Osteocyte (in vitro differentiated cells): ENCODE measurements at regions not wholly inside any gene's neighbourhood (a gene's known extent, or its start where the extent isn't known, plus 50 kb on each side); places are given as distances from the start of the nearest gene placed in this dataset.

Source experiments
- DNase-seq: peaks from one replicate; pipeline ENCODE4 v3.0.0; 2021; ENCODE audit warnings: mixed read lengths; ENCODE audit not compliant: unreplicated experiment; ENCODE audit errors: extremely low spot score
- H3K27ac Mint-ChIP-seq: one replicate; pipeline ENCODE4 v1.8.0; 2021; ENCODE audit warnings: mild to moderate bottlenecking, mixed read lengths; ENCODE audit not compliant: unreplicated experiment
- H3K27me3 Mint-ChIP-seq: one replicate; pipeline ENCODE4 v1.8.0; 2021; ENCODE audit warnings: mixed read lengths; ENCODE audit not compliant: unreplicated experiment
- H3K36me3 Mint-ChIP-seq: one replicate; pipeline ENCODE4 v1.8.0; 2021; ENCODE audit warnings: mixed read lengths; ENCODE audit not compliant: unreplicated experiment
- H3K4me1 Mint-ChIP-seq: one replicate; pipeline ENCODE4 v1.8.0; 2021; ENCODE audit warnings: mixed read lengths; ENCODE audit not compliant: unreplicated experiment
- H3K4me3 Mint-ChIP-seq: one replicate; pipeline ENCODE4 v1.8.0; 2021; ENCODE audit warnings: mild to moderate bottlenecking, moderate library complexity, mixed read lengths; ENCODE audit not compliant: unreplicated experiment
- H3K9me3 Mint-ChIP-seq: one replicate; pipeline ENCODE4 v1.8.0; 2021; ENCODE audit warnings: mixed read lengths; ENCODE audit not compliant: unreplicated experiment
- CTCF ChIP-seq: fragments of 200-600 bp; sonication (generic); IDR thresholded peaks from 2 replicates; pipeline ENCODE4 v1.5.0; 2021; ENCODE audit warnings: antibody characterized with exemption, mild to moderate bottlenecking, moderate library complexity

- Mint-ChIP-seq H3K27me3 (no peaks in the 10 kb centered on the region), H3K27ac (no peak overlapping the region), H3K9me3 (peaks cover 23% of the 10 kb centered on the region), H3K36me3 (no peaks in the 10 kb centered on the region), H3K4me1 (no peaks in the 10 kb centered on the region), H3K4me3 (no peak overlapping the region)
- no peak for TF ChIP-seq CTCF
- no peak for DNase-seq
Measured at GRCh38 chr14:98571104-98571503, 700.9 kb downstream of the BCL11B start.

GRCh38 chr14:98573082-98573481 lies 698.9 kb downstream of the BCL11B start:
- no peaks in the 10 kb centered on the region for H3K36me3 Mint-ChIP-seq
- no peak overlapping the region for H3K27ac Mint-ChIP-seq
- DNase-seq = no peak
- H3K27me3 Mint-ChIP-seq = no peaks in the 10 kb centered on the region
- H3K4me3 Mint-ChIP-seq = no peak overlapping the region
- H3K4me1 Mint-ChIP-seq = no peaks in the 10 kb centered on the region
- TF ChIP-seq CTCF = no peak
- peaks cover 20% of the 10 kb centered on the region for H3K9me3 Mint-ChIP-seq

DNA sequence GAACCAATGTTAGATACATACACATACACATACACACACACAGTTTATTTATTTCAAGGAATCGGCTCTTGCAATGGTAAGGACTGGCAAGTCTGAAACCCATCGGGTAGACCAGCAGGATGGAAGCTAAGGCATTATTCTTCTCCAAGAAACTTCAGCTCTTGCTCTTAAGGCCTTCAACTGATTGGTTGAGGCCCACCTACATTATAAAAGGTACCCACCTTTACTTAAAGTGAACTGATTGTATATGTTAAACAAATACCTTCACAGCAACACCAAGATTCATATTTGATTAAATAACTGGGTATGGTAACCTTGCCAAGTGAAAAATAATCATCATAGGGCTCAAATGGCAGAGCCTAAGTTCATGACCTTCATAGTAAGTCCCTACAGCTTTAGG lies 695.5 kb downstream of the BCL11B start:
- Mint-ChIP-seq H3K27ac (no peak overlapping the region), H3K9me3 (peaks cover 27% of the 10 kb centered on the region), H3K4me3 (no peak overlapping the region), H3K27me3 (no peaks in the 10 kb centered on the region), H3K36me3 (no peaks in the 10 kb centered on the region), H3K4me1 (no peaks in the 10 kb centered on the region)
- TF ChIP-seq CTCF = no peak
- no peak for DNase-seq

DNA sequence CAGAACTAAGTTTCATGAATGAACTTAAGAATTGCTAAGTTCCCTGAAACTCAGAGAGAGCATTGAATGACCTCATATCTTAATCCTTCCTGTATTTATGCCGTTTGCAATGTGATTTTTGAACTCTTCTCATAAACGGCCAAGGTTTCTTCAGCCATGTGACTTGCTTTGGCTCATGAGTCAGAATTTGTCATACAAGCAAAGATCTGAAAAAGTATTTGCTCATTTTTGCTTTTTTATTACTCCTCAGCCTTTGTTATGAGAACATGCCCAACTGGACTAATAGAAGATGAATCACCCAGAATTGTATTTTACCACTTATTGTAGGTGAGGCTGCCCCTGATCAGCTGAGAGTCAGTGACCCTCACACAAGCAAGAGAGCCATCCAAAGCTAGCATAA lies 693.8 kb downstream of the BCL11B start:
- Mint-ChIP-seq H3K9me3 (peaks cover 23% of the 10 kb centered on the region), H3K27me3 (no peaks in the 10 kb centered on the region), H3K27ac (no peak overlapping the region), H3K36me3 (no peaks in the 10 kb centered on the region), H3K4me1 (no peaks in the 10 kb centered on the region), H3K4me3 (no peak overlapping the region)
- no peak for DNase-seq
- no peak for TF ChIP-seq CTCF

DNA sequence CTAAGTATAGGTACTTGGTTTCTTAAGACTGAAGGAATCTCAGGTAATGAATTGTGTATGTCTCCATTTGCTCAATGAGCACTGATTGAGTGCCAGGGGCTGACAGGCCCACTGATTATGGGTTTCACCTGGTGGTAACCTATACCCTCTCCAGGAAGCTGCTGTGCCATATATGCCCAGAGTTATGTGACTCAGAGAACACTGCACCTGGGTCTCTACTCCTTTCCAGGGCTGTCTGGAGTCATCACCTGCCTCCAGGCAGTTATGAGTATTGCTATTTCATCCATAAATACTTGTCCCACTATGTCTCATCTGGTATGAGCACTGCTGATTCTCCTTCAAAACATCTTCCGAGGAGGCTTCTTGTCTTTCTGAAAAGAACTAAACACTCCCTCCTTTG lies 692.9 kb downstream of the BCL11B start:
- no peak for TF ChIP-seq CTCF
- DNase-seq = no peak
- H3K4me1 Mint-ChIP-seq = no peaks in the 10 kb centered on the region

More for the DNA sequence above, 692.9 kb downstream of the BCL11B start:
- Mint-ChIP-seq H3K27ac (no peak overlapping the region), H3K9me3 (peaks cover 28% of the 10 kb centered on the region), H3K36me3 (no peaks in the 10 kb centered on the region), H3K27me3 (no peaks in the 10 kb centered on the region), H3K4me3 (no peak overlapping the region)
